GM12878 (cell line): ENCODE measurements at regions not wholly inside any gene's neighbourhood (a gene's known extent, or its start where the extent isn't known, plus 50 kb on each side); places are given as distances from the start of the nearest gene placed in this dataset.

Experiments
- BCL3 ChIP-seq: IDR thresholded peaks from 2 replicates; pipeline ENCODE4 v1.6.1; 2011; ENCODE audit warnings: borderline replicate concordance, low read depth, mild to moderate bottlenecking, moderate library complexity, low read length; ENCODE audit not compliant: insufficient read depth, poor library complexity, severe bottlenecking
- BRCA1 ChIP-seq: IDR thresholded peaks from 2 replicates; pipeline ENCODE4 v1.6.1; 2011; ENCODE audit warnings: low read depth, low read length, improper control_type of control experiment
- CHD4 ChIP-seq: fragments of 200-600 bp; sonication (generic); IDR thresholded peaks from 2 replicates; pipeline ENCODE4 v1.6.1; 2016; ENCODE audit warnings: mild to moderate bottlenecking
- HDAC2 ChIP-seq: fragments of 200-600 bp; sonication (generic); IDR thresholded peaks from 2 replicates; pipeline ENCODE4 v1.6.1; 2017
- JUND ChIP-seq: IDR thresholded peaks from 2 replicates; pipeline ENCODE4 v1.6.1; 2012; ENCODE audit warnings: low read depth, mild to moderate bottlenecking, low read length, improper control_type of control experiment, moderate library complexity
- MTA3 ChIP-seq: IDR thresholded peaks from 2 replicates; pipeline ENCODE4 v1.6.1; 2012; ENCODE audit warnings: low read length, inconsistent platforms, borderline replicate concordance
- NFYA ChIP-seq: IDR thresholded peaks from 2 replicates; pipeline ENCODE4 v1.6.1; 2011; ENCODE audit warnings: low read depth, mild to moderate bottlenecking, low read length, improper control_type of control experiment, borderline replicate concordance
- SMAD1 ChIP-seq: fragments of 450-650 bp; IDR thresholded peaks from 2 replicates; pipeline ENCODE4 v1.6.1; 2018; ENCODE audit warnings: mild to moderate bottlenecking, low read depth; ENCODE audit not compliant: partially characterized antibody
- STAT3 ChIP-seq: IDR thresholded peaks from 2 replicates; pipeline ENCODE4 v1.6.1; 2011; ENCODE audit warnings: low read depth, low read length, improper control_type of control experiment
- USF1 ChIP-seq: IDR thresholded peaks from 2 replicates; pipeline ENCODE4 v1.6.1; 2011; ENCODE audit warnings: borderline replicate concordance, low read depth, mild to moderate bottlenecking, moderate library complexity, mixed read lengths, low read length; ENCODE audit not compliant: insufficient read depth; ENCODE audit errors: extremely low read length
- USF2 ChIP-seq: IDR thresholded peaks from 2 replicates; pipeline ENCODE4 v1.6.1; 2011; ENCODE audit warnings: low read depth, low read length, improper control_type of control experiment, borderline replicate concordance
- ZNF217 ChIP-seq: fragments of 450-650 bp; IDR thresholded peaks from 2 replicates; pipeline ENCODE4 v1.6.1; 2017; ENCODE audit warnings: antibody characterized with exemption, mild to moderate bottlenecking

GRCh38 chr7:121560267-121560990 lies 164.3 kb upstream of the FAM3C start (continued):
- TF ChIP-seq BCL3 (no peak), BRCA1 (no peak), STAT3 (no peak), HDAC2 (no peak), USF1 (no peak), CHD4 (no peak), USF2 (no peak), MTA3 (no peak), JUND (no peak), NFYA (no peak), SMAD1 (no peak), ZNF217 (no peak)
